ENCODE measurements at regions not wholly inside any gene's neighbourhood (a gene's known extent, or its start where the extent isn't known, plus 50 kb on each side); places are given as distances from the start of the nearest gene placed in this dataset.

DNA sequence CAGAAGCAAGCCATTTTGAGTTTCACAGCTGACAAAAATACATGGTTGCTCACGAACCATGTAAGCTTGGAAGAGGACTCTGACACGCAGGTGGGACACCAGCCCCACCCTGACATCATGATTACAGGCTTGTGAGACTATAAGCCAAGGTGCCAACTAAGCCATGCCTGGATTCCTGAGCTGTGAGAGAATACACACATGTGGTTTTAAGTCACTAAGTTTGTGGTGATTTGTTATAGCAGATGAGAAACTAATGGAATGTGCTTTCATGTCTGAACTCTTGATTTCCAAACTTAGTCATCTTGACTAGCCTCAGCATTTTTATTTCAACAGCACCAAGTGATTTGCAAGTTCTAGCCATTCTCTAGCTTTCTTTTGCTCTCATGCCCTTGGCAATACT, 676.1 kb upstream of the CELF4 start:
- no peak for DNase-seq (ENCODE audit: low read depth)
- no peak overlapping the region for H3K4me3 ChIP-seq (ENCODE audit: low read depth, low read length)
- no peak for TF ChIP-seq CTCF (IDR thresholded peaks at IDR 0.05; ENCODE audit: insufficient read depth, low read depth, low read length)

DNA sequence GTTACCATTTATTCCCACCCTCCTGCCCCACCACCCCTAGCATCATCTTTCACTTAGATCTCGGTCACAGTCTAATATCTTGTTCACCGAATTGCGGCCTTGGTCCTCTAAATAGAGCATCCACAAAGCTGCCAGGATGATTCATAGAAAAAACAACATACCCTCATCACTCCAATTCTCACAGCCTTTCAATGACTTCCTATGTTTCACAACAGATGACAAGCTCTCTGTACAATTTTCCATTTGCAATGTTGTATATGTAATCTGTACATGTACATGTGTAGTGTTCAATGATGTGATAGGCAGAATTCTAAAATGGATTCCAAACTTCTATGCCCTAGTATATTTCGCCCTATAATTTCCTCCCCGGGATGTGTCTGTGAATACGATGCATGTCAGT, 675.6 kb upstream of the CELF4 start:
- H3K4me3 ChIP-seq (ENCODE audit: low read depth, low read length): no peak overlapping the region
- no peak for TF ChIP-seq CTCF (IDR thresholded peaks at IDR 0.05; ENCODE audit: insufficient read depth, low read depth, low read length)
- no peak for DNase-seq (ENCODE audit: low read depth)

DNA sequence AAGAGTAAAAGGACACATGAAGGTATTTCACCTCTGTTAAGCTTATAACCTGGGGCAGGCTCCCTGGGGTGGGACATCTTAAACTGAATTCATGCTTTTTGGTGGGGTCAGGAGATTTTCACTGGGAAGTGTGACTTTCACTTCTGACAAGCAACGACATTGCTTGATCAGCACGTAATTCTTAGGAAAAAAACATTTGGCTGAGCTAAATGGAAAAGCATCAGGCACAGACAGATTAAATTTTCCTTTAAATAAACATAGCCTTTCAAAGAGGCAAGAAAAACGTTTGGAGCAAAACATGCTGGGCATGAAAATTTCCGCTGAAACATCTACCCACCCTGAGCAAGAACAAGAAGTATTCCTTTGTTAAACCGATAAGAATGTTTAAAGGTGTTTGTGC, 674.0 kb upstream of the CELF4 start:
- no peak overlapping the region for H3K4me3 ChIP-seq (ENCODE audit: low read depth, low read length)
- DNase-seq (ENCODE audit: low read depth): no peak
- no peak for TF ChIP-seq CTCF (IDR thresholded peaks at IDR 0.05; ENCODE audit: insufficient read depth, low read depth, low read length)

- TF ChIP-seq CTCF (IDR thresholded peaks at IDR 0.05; ENCODE audit: insufficient read depth, low read depth, low read length): no peak
- no peak overlapping the region for H3K4me3 ChIP-seq (ENCODE audit: low read depth, low read length)
- no peak for DNase-seq (ENCODE audit: low read depth)
These were observed 672.2 kb upstream of the CELF4 start for GRCh38 chr18:38237796-38238195.

DNA sequence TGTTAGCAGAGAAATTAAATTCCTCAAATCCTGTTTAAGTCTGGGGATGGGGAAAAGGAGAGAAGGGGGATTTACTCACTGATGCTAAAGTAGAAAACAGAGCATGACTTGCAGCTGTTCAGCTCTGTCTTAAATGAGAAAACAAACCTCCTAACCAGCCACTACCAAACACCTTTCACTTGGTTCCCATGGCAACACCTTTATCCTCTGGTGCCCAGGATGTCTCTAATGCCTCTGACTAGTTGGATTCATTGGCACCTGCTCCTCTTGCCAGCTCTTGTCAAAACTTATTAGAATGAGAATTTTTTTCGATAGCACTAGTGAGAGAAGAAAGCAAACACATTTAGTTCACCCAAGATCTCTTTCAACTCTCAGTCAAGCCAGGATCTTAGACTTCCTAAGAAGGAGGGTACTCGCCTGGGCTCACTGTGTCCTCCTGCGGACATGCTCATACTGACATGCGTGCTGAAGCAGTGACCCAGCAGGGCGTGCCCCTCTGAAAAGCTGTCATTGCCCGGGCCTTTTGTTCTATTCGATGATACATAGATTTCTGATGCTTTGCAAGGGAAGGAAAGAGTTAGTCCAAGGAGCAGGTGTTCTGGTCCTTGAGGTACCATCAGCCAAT, 656.0 kb upstream of the CELF4 start:
- no peak for DNase-seq (ENCODE audit: low read depth)
- H3K4me3 ChIP-seq (ENCODE audit: low read depth, low read length): no peak overlapping the region
- no peak for TF ChIP-seq CTCF (IDR thresholded peaks at IDR 0.05; ENCODE audit: insufficient read depth, low read depth, low read length)

DNA sequence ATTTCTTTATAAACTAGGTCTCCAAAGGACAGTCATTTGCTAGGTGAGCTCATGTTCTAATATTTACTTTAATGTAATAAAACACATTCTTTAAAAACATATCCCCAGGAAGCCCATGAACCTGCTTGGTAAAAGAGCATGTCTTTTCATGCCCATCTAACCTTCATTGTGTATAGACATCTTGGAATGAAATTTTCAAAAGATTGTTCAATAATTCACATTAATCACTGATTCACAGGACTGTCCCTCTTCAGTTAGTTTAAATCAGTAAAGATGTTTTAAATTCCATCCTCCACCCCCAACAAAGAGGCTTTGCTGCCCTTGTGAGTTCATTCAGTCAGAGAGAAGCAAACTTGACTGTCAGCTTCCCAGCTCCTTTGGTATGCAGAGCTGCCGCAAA, 633.4 kb upstream of the CELF4 start:
- TF ChIP-seq CTCF (IDR thresholded peaks at IDR 0.05; ENCODE audit: insufficient read depth, low read depth, low read length): no peak
- no peak overlapping the region for H3K4me3 ChIP-seq (ENCODE audit: low read depth, low read length)

GRCh38 chr18:38198526-38198925, 632.9 kb upstream of the CELF4 start:
- no peak for TF ChIP-seq CTCF (IDR thresholded peaks at IDR 0.05; ENCODE audit: insufficient read depth, low read depth, low read length)
- no peak for DNase-seq (ENCODE audit: low read depth)
- H3K4me3 ChIP-seq (ENCODE audit: low read depth, low read length): no peak overlapping the region

More for the DNA sequence above, 633.4 kb upstream of the CELF4 start:
- DNase-seq (ENCODE audit: low read depth): no peak

All from fibroblast of villous mesenchyme (primary cell).